Fibroblast of lung (primary cell): ENCODE measurements at regions not wholly inside any gene's neighbourhood (a gene's known extent, or its start where the extent isn't known, plus 50 kb on each side); places are given as distances from the start of the nearest gene placed in this dataset.

Experiments
- EZH2 ChIP-seq: IDR thresholded peaks from 2 replicates; pipeline ENCODE4 v1.5.1; 2012; ENCODE audit warnings: low read length, control low read depth, mild to moderate bottlenecking; ENCODE audit errors: missing control alignments
- TF ChIP-seq, protein P1 (sequence below), 2 donors: IDR thresholded peaks in 1 of 2; conservative IDR thresholded peaks in 1 of 2; 1 replicate in 1 of 2; 2 replicates in 1 of 2; pipeline ENCODE4 v1.5.1; 2011 to 2012; ENCODE audit warnings: low read length in 2 of 2, control low read depth in 1 of 2, inconsistent platforms in 1 of 2, low read depth in 1 of 2, mild to moderate bottlenecking in 1 of 2

DNA sequence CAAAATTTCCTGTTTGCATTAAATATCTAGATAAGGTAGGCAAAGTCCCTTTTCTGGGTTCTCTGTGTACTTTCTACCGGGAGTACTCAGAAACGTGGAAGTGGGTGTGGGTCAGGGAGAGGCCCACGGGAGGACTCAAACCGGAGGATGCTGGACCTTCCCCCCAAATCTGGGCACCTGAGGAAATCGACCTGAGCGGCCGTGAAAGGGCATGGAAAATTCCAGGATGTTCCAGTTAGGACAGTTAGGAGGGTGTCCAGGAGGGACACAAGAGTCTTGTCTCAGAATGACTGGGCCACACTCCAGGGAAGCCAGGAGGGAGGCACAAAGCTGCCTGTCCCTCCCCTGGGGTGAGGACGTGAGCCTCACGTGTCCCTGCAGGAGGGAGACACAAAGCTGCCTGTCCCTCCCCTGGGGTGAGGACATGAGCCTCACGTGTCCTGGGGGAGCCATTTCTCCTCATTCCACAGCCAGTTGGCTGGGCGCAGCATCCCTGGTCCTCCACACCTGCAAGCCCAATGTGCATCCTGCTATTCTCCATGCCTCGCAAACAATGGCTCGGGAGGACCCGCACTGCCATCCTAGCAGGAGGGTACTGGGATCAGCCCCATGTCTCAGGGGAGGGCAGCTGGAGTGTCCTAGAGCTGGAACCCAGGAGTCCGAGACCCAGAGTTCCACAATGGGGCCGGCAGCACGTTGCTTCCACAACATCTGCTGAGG is 190.5 kb upstream of the PPP2R2D start:
- TF ChIP-seq, protein P1, sequence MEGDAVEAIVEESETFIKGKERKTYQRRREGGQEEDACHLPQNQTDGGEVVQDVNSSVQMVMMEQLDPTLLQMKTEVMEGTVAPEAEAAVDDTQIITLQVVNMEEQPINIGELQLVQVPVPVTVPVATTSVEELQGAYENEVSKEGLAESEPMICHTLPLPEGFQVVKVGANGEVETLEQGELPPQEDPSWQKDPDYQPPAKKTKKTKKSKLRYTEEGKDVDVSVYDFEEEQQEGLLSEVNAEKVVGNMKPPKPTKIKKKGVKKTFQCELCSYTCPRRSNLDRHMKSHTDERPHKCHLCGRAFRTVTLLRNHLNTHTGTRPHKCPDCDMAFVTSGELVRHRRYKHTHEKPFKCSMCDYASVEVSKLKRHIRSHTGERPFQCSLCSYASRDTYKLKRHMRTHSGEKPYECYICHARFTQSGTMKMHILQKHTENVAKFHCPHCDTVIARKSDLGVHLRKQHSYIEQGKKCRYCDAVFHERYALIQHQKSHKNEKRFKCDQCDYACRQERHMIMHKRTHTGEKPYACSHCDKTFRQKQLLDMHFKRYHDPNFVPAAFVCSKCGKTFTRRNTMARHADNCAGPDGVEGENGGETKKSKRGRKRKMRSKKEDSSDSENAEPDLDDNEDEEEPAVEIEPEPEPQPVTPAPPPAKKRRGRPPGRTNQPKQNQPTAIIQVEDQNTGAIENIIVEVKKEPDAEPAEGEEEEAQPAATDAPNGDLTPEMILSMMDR (conservative IDR thresholded peaks at IDR 0.05 in 1 of 2, IDR thresholded peaks at IDR 0.05 in 1 of 2; ENCODE audit: low read depth in 1 of 2, low read length in 2 of 2): no peak
- no peak for TF ChIP-seq EZH2
